GM12874 (cell line): ENCODE measurements at regions not wholly inside any gene's neighbourhood (a gene's known extent, or its start where the extent isn't known, plus 50 kb on each side); places are given as distances from the start of the nearest gene placed in this dataset.

ENCODE experiments used
- TF ChIP-seq, protein P1 (sequence below): IDR thresholded peaks from 2 replicates; pipeline ENCODE4 v1.5.1; 2011; ENCODE audit warnings: low read depth, mild to moderate bottlenecking, control low read depth, low read length, moderate library complexity; ENCODE audit not compliant: insufficient read depth

DNA sequence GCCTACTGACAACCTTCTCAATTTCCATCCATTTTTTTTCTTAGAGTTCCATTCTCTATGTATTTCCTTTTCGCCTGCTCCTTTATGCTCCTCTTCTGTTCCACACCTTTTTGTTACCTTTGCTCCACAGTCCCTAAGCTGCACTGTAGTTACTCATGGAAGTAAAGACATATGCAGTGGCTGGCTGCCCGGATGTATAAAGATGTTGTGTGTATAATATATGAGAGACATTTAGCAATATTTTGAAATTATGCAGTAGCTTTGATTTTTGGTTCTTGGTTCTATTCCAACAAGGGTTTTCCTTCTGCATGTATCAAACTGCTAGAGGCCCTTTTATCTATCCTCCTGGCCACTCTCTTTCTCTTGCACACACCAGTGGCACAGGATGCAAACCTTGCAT is 234.9 kb downstream of the DOK5 start:
- TF ChIP-seq, protein P1, sequence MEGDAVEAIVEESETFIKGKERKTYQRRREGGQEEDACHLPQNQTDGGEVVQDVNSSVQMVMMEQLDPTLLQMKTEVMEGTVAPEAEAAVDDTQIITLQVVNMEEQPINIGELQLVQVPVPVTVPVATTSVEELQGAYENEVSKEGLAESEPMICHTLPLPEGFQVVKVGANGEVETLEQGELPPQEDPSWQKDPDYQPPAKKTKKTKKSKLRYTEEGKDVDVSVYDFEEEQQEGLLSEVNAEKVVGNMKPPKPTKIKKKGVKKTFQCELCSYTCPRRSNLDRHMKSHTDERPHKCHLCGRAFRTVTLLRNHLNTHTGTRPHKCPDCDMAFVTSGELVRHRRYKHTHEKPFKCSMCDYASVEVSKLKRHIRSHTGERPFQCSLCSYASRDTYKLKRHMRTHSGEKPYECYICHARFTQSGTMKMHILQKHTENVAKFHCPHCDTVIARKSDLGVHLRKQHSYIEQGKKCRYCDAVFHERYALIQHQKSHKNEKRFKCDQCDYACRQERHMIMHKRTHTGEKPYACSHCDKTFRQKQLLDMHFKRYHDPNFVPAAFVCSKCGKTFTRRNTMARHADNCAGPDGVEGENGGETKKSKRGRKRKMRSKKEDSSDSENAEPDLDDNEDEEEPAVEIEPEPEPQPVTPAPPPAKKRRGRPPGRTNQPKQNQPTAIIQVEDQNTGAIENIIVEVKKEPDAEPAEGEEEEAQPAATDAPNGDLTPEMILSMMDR, result no peak

DNA sequence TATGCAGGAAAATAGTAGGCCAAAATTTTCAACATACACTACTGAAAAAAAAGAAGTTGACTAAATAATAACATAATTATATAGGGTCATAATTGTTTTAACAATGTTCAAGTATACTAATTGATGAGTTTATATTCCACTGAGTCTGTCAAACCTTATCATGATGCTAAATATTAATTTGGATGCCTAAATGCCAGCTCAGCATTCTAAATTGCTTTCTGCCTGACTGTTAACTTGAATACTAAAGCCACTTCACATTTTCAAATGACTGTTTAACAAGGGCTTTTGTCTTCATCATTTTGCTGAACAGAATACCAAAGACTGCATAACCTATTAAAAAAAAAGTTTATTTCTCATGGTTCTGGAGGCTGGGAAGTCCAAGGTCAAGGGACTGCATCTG is 232.8 kb downstream of the DOK5 start:
- TF ChIP-seq, protein P1, result no peak

DNA sequence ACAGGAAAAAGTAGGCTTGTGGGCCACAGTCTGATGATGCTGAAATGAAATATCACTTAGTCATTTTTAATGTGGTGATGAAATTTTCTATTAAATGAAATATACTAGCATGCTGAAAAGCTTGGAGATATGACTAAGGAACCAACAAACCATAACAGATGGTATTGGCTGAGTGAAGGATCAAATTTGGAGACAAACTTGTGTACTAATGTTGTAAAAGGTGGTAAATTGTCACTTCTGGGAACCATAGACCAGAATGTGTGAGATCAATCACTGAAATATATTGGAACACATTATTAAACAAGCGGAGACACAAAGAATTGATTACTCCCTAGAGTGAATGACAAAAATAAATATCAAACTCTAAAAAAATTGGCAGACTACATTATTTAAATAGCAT is 232.4 kb downstream of the DOK5 start:
- TF ChIP-seq, protein P1, result no peak

DNA sequence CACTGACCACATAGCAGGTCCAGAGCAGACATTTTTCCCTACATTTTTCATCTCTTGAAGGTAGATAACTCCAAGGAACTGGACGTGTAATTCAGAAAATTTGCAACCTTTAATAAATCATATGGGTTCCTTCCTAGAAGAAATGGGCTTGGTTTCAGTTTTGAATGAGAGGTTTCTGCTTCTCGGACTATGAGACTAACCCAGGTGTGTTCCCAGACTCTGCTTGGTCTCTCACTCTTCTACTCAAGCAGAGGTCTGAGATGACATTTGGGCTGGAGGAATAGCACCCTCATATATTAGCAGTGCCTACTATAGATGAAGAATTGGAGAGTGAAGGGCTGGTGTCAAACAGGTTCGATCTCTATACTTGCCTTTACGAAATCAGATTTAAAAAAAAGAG is 231.2 kb downstream of the DOK5 start:
- TF ChIP-seq, protein P1, result no peak

DNA sequence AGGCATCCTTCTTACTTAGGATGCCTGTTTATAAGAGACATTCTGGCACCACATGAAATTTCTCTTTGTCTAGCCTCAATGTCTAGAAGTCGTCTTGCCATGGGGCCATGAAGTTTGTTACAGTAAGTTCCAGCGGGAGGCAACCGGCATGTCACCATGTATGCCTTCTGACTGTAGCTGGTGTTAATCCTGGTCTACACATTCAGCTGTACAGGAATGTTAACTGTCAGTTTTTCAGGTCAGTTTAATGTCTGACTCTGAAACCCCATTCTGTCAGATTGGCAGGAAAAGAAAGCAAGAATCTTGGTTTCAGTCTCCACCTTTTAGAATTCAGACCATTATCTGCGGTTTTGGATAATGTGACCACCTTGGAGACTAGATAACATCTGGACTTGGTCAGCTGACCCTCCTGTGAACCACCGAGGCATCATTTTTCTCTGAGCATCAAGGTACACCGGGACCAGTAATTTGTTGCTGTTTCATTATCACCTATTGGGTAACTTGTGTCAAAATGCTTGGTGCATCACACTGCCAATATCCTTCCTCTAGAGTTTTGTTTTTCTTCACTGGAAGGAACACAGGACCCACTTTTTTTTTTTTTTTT is 228.7 kb downstream of the DOK5 start:
- TF ChIP-seq, protein P1, result no peak
